Esophagus squamous epithelium (tissue), 5 donors: ENCODE measurements at regions not wholly inside any gene's neighbourhood (a gene's known extent, or its start where the extent isn't known, plus 50 kb on each side); places are given as distances from the start of the nearest gene placed in this dataset.
A peak's percentile ranks its signal among the peaks of the same experiment; 100 is the strongest.

ENCODE experiments used
- DNase-seq: peaks from one replicate; lab custom pipeline; 2025; lab: John Stamatoyannopoulos, UW
- H3K27ac ChIP-seq, 4 donors: fragments of 200-600 bp; sonication (generic); one replicate each; pipeline ENCODE4 v1.5.1; 2016 to 2019; ENCODE audit warnings: mild to moderate bottlenecking in 1 of 4
- H3K27me3 ChIP-seq, 4 donors: fragments of 200-600 bp; sonication (generic); 1 replicate in 3 of 4; 2 replicates in 1 of 4; pipeline versions ENCODE4 v1.5.1 to v1.6.0; 2017 to 2021; ENCODE audit warnings: antibody characterized with exemption in 1 of 4
- H3K36me3 ChIP-seq, 3 donors: fragments of 200-600 bp; sonication (generic); one replicate each; pipeline ENCODE4 v1.5.1; 2016 to 2019
- H3K4me1 ChIP-seq, 3 donors: fragments of 200-600 bp; sonication (generic); one replicate each; pipeline ENCODE4 v1.5.1; 2017 to 2019
- H3K4me3 ChIP-seq, 4 donors: fragments of 200-600 bp; sonication (generic); 1 replicate in 3 of 4; 2 replicates in 1 of 4; pipeline ENCODE4 v1.5.1; 2016 to 2019; ENCODE audit warnings: mild to moderate bottlenecking in 2 of 4, moderate library complexity in 1 of 4
- H3K9me3 ChIP-seq, 3 donors: fragments of 200-600 bp; sonication (generic); one replicate each; pipeline ENCODE4 v1.5.1; 2016 to 2019
- POLR2A ChIP-seq, 4 donors: fragments of 450-650 bp; IDR thresholded peaks; one replicate each; pipeline ENCODE4 v1.6.1; 2017; ENCODE audit warnings: antibody characterized with exemption in 4 of 4, mild to moderate bottlenecking in 4 of 4, moderate library complexity in 3 of 4
- WGBS, 2 donors: methylation state at CpG; one replicate each; pipeline ENCODE4 v1.1.5; 2018; 5-methylcytosine and 5-hydroxymethylcytosine counted together
- intact Hi-C: fragments of 100-400 bp; cut with DNase I; formaldehyde crosslinking; loops from one replicate; pipeline ENCODE4 v1.15.0; 2022
- TF ChIP-seq, protein P1 (sequence below), 6 experiments: fragments of 450-650 bp in 4 of 6; fragments of 200-600 bp in 2 of 6; sonication (generic) in 2 of 6; IDR thresholded peaks; one replicate each; pipeline ENCODE4 v1.5.1; 2016 to 2019; ENCODE audit warnings: antibody characterized with exemption in 6 of 6, mild to moderate bottlenecking in 4 of 6, moderate library complexity in 4 of 6
- donor health status: DM: yes; HTN: yes; CAD: no.

- WGBS, 2 donors = 74 to 81% methylated on average over 2 of the region's 2 CpGs
- intact Hi-C loops = no loop called here
Observed at GRCh38 chr21:16358784-16359183, 629.0 kb downstream of the USP25 start.

GRCh38 chr21:16363100-16363499, 633.3 kb downstream of the USP25 start:
- no peak overlapping the region for H3K27ac ChIP-seq
- no peaks in the 10 kb centered on the region for H3K27me3 ChIP-seq
- intact Hi-C loops = no loop called here
- no peaks in the 10 kb centered on the region for H3K9me3 ChIP-seq
- H3K4me1 ChIP-seq = peaks cover 0 to 13% (median 0%) of the 10 kb centered on the region in 3 donors
- WGBS, 2 donors = 80 to 84% methylated on average over 2 of the region's 2 CpGs
- TF ChIP-seq POLR2A (IDR thresholded peaks at IDR 0.05) = no peak
- TF ChIP-seq, protein P1, sequence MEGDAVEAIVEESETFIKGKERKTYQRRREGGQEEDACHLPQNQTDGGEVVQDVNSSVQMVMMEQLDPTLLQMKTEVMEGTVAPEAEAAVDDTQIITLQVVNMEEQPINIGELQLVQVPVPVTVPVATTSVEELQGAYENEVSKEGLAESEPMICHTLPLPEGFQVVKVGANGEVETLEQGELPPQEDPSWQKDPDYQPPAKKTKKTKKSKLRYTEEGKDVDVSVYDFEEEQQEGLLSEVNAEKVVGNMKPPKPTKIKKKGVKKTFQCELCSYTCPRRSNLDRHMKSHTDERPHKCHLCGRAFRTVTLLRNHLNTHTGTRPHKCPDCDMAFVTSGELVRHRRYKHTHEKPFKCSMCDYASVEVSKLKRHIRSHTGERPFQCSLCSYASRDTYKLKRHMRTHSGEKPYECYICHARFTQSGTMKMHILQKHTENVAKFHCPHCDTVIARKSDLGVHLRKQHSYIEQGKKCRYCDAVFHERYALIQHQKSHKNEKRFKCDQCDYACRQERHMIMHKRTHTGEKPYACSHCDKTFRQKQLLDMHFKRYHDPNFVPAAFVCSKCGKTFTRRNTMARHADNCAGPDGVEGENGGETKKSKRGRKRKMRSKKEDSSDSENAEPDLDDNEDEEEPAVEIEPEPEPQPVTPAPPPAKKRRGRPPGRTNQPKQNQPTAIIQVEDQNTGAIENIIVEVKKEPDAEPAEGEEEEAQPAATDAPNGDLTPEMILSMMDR (IDR thresholded peaks at IDR 0.05) = no peak
- no peak for DNase-seq
- no peaks in the 10 kb centered on the region for H3K36me3 ChIP-seq
- no peak overlapping the region for H3K4me3 ChIP-seq

More at GRCh38 chr21:16358784-16359183, 629.0 kb downstream of the USP25 start:
- H3K4me1 ChIP-seq = peaks cover 0 to 3% (median 0%) of the 10 kb centered on the region in 3 donors
- DNase-seq = no peak
- no peaks in the 10 kb centered on the region for H3K36me3 ChIP-seq
- no peak overlapping the region for H3K4me3 ChIP-seq
- H3K27me3 ChIP-seq = no peaks in the 10 kb centered on the region
- TF ChIP-seq, protein P1 (IDR thresholded peaks at IDR 0.05) = no peak
- no peak for TF ChIP-seq POLR2A (IDR thresholded peaks at IDR 0.05)
- H3K9me3 ChIP-seq = no peaks in the 10 kb centered on the region
- H3K27ac ChIP-seq = no peak overlapping the region

GRCh38 chr21:16363518-16363917, 633.7 kb downstream of the USP25 start:
- Histone ChIP-seq H3K36me3 (no peaks in the 10 kb centered on the region), H3K27me3 (no peaks in the 10 kb centered on the region), H3K4me1 (peaks cover 0 to 13% (median 0%) of the 10 kb centered on the region in 3 donors), H3K9me3 (no peaks in the 10 kb centered on the region), H3K4me3 (no peak overlapping the region), H3K27ac (no peak overlapping the region)
- intact Hi-C loops = no loop called here
- DNase-seq = no peak
- TF ChIP-seq, protein P1 (IDR thresholded peaks at IDR 0.05) = no peak
- no peak for TF ChIP-seq POLR2A (IDR thresholded peaks at IDR 0.05)
- 72 to 77% methylated on average over 3 of the region's 3 CpGs for WGBS, 2 donors

- Histone ChIP-seq H3K36me3 (no peaks in the 10 kb centered on the region), H3K4me3 (no peak overlapping the region), H3K27ac (peak overlapping the region in 2 of 4 donors; percentile 18 to 35), H3K4me1 (peaks cover 0 to 13% (median 0%) of the 10 kb centered on the region in 3 donors), H3K27me3 (no peaks in the 10 kb centered on the region), H3K9me3 (no peaks in the 10 kb centered on the region)
- no peak for TF ChIP-seq POLR2A (IDR thresholded peaks at IDR 0.05)
- TF ChIP-seq, protein P1 (IDR thresholded peaks at IDR 0.05) = no peak
- intact Hi-C loops = no loop called here
- 45 to 65% methylated on average over 4 of the region's 4 CpGs for WGBS, 2 donors
- DNase-seq = no peak
Observed at GRCh38 chr21:16366207-16366606, 636.4 kb downstream of the USP25 start.

DNA sequence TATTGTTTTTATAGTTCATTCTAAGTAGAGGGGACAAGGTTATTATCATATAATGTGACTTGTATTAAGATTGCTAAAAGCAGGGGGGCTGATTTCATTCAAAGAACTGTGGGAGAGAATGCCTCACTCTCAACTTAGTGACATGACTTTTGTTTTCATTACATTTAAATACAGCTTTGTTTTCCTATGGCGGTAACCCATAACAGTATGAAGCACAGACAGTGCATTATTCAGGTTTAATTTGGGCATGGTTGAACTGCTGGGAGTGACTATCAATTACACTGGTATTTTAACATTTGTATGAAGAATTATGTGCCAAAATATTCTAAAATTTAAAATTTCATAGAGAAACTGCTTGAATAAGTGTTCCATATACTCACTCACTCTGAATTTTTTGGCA, 637.3 kb downstream of the USP25 start:
- intact Hi-C loops = no loop called here
- H3K9me3 ChIP-seq = no peaks in the 10 kb centered on the region
- H3K27me3 ChIP-seq = no peaks in the 10 kb centered on the region
- H3K4me3 ChIP-seq = no peak overlapping the region
- no peaks in the 10 kb centered on the region for H3K36me3 ChIP-seq
- peaks cover 0 to 13% (median 0%) of the 10 kb centered on the region in 3 donors for H3K4me1 ChIP-seq
- DNase-seq = no peak
- H3K27ac ChIP-seq = no peak overlapping the region
- no peak for TF ChIP-seq POLR2A (IDR thresholded peaks at IDR 0.05)
- TF ChIP-seq, protein P1 (IDR thresholded peaks at IDR 0.05) = no peak
- WGBS, 2 donors = 89 to 100% methylated on average over 1 of the region's 1 CpG
